DMS 273 (cell line): ENCODE measurements at regions not wholly inside any gene's neighbourhood (a gene's known extent, or its start where the extent isn't known, plus 50 kb on each side); places are given as distances from the start of the nearest gene placed in this dataset.
"Not testable (repeated sequence)": the region's sequence is repeated elsewhere in the genome, so short reads cannot be mapped to it uniquely, and the experiment has no call there.

Source experiments
- DNase-seq: peaks from one replicate; lab custom pipeline; 2025; ENCODE audit not compliant: unreplicated experiment; lab: John Stamatoyannopoulos, UW

DNA sequence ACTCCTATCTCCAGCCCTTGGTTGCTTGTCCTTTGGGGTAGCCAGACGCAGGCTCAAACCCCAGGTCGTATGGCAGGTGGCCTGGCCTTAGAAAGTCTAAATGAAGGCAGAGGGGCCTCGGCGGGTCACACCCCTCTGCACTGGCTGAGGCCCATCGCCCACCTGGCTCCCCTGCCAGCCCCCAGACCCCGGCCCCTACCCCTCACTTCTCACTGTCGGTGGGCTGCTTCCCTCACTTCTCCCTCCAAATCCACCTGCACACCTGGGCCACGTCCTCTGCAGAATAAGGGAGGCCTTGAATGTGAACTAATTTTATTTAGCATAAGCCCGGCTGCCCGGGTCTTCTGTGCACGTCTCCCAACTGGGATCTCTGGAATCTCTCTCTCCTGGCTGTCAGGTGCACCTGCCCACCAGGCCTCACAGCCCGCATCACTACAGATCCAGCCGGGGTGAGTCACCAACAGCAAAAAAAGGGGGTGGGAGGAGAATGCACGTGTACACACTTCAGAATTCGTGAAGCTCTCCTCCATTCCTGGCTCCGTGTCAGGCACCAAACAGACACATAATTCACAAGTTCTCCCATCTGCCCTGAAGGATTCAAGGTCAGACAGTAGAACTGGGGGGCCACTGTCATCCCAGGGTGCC, 107.5 kb upstream of the SIM2 start:
- DNase-seq = no peak

DNA sequence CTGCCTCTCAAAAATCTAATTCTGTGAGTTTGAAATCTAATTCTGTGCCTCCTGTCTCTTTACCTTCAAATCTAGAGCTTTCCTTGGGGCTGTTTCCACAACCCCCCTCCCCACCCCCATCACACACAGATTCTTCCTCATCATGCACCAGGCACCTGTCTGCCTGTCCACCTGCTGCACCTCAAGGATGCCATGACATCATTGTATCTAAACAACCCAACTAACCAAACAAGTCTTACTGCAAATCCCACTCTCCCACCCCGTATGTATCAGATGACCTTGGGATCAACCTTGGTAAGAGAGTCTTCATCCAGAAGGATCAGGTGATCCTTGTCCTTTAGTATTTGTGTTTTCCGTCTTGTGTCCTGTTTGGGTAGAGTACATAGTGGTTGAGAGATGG, 102.7 kb upstream of the SIM2 start:
- no peak for DNase-seq

DNA sequence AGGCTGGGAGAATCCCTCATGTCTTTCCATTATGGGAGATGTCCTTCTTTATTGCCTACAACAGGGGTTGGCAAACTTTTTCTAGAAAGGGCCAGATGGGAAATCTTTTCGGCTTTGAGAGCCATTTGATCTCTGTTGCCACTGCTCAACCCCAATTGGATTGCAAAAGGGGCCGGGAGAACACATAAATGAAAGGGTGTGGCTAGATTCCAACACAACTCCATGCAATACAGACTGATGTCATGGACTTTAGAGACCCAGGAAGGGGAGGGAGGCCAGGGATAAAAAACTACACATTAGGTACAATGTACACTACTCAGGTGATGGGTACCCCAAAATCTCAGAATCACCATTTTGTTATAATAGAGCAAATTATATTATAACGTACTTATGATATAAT, 97.6 kb upstream of the SIM2 start:
- DNase-seq = no peak

DNA sequence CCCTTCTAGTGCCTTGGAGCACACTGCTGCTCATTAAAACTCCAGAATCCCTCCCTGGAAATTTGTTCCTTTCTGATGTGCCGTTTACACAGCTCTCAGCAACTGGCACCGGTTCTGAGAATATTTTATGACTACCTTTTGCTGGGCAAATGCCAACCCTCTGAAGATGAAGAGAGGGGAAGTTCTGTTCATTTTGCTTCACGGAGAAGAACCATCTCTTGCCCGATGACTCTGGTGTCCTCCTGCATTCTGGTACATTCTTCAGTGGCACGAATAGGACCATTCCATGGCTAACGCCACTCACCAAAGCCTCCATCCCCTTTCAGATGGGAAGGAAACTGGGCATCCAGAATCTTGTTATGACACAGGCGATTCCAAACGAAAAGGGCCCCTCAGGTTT, 96.2 kb upstream of the SIM2 start:
- DNase-seq = no peak

DNA sequence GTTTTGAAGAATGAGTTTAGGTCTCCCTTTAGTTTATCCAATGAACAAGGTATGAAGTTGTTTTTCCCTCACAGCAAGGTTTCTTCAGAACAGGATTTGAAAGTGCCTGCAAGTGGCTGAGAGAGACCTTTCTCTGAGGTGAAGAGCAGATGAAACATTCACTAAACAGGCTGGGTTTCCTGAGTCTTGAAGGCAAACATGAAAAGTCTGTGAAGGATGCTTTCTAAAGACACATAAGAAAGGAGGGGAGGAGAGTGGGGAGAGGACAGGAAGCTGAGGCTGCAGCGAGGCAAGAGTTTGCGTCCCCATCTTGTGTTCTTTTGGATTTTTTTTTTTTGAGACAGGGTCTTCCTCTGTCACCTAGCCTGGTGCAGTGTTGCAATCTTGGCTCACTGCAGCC, 95.7 kb upstream of the SIM2 start:
- DNase-seq = no peak

DNA sequence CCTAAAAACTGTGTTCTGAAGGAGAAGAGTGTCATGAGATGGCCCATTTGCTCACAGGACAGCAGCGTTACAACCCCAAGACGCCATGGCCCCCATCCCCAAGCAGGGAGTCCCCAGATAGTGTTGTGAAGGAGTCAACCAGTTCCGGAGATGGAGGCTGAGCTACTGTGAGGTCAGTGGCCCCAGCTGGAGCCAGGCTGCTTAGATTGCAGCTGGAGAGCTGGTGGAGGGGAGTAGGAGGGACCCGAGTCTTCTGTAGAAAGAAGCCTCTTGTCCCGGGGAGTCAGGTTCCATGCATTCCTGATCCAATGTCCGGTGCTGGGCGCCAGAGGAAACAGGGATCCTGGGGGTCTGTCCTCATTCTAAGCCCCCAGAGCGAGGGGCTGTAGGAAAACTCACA, 93.5 kb upstream of the SIM2 start:
- DNase-seq = no peak

DNA sequence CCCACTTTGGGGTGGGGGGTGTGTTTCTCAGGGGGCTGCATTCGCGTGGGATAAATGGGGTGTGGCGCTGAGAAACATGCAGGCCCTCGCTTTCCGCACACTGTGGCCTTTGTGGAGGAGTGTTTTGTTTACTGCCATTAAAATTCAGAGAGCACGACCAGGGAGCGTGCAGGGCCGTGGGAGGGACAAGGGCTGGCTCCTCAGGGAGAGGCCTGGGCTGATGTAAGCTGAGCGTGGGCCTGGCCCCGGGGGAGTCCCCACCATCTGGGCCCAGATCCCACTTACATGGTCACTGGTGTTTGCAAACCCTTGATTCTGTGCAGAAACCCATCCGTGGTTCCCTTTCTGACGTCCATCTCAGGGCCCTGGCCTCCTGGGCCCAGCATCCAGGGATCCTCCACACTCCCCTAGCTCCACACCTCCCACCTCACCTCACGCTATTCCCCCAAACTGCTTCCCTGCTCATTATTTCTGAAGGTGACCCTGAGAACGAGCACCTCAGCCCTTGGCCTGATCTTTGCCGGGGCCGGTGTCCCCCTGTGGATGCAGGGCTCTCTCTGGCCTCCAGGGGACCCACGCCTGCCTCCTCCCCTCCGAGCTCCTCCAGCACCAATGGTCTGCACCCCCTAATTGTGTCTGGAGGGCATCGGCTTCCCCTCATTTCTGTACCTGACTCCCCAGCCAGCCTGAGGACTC, 92.5 kb upstream of the SIM2 start:
- no peak for DNase-seq

DNA sequence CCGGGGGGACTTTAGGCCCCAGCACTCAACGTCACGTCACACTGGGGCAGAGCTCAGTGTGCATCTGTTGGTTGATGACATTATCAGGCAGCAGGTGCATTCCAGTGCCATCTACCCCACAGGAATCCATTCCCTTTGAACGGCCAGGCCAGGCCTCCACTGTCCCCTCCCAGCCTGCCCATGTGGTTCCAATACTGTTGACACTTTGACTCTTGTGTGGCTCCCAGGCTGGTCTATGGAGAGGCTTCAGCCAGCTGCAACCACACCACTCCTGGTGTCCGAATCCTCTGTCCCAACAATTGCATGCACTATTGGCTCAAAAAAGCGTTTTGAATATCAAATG, 92.0 kb upstream of the SIM2 start:
- no peak for DNase-seq

DNA sequence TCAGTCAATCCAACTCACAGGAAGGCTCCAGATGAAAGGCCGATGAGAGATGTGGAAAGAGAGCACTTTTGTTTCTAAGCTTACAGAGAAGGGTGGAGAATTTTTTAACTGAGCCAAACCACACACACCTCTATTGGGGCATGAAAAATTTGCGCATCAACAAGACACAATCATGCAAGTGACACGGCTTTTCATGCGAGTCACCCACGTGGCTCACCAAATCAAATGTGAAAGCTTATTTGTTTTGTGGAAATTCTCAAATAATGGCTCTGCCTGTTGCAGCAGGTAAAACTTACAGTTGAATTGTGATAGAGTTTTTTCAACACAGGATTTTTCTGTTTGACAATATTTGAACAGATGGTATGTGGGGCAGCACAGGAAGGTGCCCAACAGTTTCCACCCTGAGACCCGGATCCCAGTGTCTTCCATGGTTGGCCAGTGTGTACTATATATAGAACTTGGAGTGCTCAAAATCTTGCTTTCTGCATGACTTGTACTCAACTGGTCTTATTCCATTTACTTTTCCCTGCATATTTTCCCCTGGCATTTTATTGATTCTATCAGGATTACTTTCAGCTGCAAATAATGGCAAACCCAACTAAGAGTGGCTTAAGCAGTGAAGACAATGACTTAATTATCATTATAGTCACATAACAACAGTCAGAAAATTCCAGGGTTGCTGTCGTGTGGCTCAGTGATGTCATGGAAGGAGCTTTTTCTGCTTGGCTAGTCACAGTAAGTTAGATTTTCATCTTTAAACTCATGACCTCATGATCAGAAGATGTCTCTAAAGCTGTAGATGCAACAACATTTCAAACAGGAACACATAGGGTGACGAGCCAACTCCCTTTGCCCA, 90.6 kb upstream of the SIM2 start:
- DNase-seq = no peak

DNA sequence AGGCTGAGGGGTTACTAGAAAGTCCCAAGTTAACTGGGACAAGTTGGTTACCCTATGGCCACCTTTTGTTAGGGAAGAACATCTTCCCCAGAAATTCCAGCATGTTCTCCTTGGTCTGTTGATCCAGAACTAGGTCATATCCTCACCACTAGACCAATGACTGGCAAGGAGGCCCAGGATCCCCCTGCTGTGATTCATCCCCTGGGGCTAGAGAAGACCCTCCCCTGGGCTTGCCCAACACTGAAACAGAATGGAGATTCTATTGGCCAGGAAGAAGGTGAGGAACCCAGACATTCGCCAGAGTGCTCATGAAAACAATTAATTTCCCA, 90.1 kb upstream of the SIM2 start:
- no peak for DNase-seq

DNA sequence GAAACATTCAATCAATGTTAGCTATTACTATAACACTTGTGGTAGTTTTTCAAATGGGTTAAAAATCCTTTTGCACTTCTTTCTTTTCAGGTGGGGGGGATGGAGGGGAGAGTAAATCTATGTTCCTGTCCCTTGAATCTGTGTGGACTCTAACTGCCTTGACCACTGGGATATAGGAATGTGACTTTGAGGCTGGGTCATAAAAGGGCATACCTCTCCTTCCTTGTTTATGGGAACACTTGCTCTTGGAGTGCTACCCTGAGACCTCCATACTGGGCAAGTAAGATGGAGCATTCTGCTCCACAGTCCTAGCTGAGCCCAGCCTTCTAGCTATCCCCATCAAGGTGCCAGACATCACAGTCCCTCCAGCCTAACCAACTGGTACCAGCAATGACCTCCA, 89.3 kb upstream of the SIM2 start:
- DNase-seq = no peak

DNA sequence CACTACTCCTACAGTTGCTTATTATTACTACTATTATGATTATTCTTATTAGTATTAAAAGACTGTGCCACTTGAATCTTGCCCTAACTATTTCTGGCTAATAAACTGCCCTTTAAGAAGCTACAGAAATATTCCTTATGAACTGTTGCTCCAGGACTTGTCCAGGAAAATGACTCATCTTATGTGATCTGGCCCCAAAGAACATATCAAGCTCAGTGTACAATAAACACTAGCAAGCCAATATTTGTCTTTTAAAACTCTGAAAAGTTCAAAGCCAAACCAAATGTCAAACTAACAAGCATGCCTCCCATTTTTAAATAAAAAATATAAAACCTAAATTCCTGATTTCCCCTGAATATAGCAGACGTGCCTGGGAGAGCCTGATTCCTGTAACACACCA, 88.7 kb upstream of the SIM2 start:
- DNase-seq = no peak

DNA sequence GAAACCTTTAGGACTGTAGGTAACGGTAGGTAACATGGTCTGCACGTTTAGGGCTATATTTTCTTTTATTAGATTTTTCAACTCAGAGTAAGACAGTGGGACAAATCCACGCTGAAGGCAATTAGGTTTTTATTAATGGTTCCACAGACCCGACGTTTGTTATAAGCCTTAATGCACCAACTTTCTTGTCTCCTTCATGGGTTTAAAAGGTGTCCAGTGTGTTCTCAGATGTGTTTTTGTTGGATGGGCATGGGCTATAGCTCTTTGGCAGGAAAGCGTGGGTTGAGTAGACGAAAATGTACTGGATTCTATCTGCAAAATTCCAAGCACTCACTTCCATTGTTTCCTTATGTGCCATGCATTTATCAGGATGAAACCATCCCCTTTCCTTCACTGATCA, 88.0 kb upstream of the SIM2 start:
- DNase-seq = no peak

DNA sequence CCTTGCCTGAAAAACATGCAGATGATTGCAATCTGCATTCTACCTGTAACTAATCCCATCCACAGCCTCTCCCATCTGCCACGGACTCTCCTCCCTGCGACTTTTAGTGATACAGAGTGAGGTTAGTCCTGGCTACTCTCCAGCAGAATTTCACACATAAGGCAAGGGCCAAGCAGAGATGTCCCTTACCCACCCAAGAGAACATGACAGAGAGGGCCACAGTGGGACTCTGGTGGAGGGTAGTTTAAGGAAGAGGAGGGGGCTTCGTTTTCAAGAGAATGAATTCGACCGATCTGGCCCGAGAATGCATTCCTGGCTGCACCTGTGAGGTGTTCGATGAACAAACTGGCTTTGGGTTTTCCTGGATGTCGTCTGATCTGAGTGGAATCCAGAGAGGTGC, 87.5 kb upstream of the SIM2 start:
- DNase-seq = no peak

DNA sequence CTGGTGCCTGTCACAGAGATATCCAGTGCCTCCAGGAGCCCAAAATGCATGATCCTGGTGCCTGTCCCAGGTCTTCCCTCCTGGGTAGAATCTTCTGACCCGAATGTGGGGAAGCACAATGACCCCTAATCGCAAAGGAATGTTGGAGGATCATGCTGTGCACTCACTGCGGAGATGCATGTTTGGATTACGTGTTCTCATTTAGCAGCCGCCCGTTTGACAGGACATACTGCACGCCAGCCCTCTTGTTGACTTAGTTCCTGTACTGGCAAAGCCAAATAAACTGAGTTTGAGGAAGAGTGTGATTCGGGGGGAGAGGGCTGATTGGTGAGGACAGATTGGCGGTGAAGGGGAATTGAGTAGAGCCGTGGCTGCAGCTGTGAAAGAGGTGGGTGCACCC, 85.9 kb upstream of the SIM2 start:
- DNase-seq = no peak

DNA sequence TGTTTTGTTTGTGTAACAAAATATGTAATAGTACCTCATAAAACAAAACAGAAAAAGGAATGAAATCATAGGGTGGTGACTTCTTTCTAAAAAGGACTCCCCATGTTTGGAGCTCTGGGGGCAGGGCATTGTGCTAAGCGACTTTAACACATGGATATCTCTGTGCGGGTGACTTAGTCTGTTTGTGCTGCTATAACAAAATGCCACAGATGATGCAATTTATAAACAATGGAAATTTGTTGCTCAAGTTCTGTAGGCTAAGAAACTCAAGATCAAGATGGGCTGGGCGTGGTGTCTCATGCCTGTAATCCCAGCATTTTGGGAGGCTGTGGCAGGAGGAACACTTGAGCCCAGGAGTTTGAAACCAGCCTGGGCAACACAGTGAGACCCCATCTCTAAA, 85.4 kb upstream of the SIM2 start:
- DNase-seq = no peak

DNA sequence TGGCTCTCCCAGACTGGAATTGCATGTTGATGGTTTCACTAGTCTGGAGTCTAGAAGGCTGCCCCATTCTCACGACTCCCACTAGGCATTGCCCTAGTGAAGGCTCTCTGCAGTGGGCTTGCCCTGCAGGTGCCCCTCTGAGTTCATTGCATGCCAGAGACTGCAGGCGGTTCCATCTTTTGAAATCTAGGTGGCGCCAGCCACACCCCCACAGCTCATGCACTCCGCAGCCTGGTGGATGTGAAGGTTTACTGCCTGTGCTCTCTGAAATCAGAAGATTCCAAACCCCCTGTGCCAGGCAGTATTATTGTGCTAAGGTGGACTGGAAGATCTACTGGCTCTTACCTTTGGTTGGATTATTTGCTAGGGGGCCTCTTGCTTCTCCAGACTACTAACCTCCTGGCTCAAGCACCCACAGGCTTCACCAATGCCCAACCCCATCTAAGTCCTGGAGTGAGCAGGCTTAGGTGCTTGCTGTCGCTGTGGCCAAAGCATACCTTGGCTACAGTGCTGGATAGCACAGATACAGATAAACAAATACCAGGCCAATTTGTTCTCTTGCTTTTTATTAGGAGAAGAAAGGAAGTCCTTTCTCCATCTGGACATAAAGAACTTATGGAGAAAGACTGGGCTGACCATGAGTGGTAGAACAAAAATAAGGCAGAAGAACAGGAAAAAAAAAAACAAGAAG, 83.5 kb upstream of the SIM2 start:
- peak; percentile 31 for DNase-seq

DNA sequence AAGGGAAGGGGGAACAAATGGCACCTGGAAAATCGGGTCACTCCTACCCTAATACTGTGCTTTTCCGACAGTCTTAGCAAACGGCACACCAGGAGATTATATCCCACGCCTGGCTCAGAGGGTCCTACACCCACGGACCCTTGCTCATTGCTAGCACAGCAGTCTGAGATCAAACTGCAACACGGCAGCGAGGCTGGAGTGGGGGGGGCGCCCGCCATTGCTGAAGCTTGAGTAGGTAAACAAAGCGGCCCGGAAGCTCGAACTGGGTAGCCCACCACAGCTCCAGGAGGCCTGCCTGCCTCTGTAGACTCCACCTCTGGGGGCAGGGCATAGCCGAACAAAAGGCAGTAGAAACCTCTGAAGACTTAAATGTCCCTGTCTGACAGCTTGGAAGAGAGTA, 82.1 kb upstream of the SIM2 start:
- not testable (repeated sequence) for DNase-seq

DNA sequence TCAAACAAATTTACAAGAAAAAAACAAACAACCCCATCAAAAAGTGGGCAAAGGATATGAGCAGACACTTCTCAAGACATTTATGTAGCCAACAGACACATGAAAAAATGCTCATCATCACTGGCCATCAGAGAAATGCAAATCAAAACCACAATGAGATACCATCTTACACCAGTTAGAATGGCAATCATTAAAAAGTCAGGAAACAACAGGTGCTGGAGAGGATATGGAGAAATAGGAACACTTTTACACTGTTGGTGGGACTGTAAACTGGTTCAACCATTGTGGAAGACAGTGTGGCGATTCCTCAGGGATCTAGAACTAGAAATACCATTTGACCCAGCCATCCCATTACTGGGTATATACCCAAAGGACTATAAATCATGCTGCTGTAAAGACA, 77.1 kb upstream of the SIM2 start:
- not testable (repeated sequence) for DNase-seq

DNA sequence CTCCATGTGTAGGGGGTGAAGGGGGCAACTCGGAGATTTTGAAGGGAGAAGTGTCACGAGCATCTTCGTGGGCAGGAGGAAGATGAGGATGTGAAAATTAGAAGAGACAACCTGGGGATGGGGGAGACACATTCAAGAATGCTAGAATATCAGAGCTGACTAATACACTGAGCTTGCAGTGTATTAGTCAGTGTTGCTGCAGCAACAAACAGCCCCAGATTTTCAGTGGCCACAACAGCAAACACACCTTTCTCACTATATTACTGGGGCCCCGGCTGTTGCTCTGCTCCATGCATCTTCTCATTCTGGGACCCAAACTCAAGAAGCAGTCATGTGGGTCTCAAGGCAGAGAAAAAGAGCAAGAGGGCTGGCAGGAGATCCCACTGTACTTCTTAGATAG, 74.8 kb upstream of the SIM2 start:
- no peak for DNase-seq

DNA sequence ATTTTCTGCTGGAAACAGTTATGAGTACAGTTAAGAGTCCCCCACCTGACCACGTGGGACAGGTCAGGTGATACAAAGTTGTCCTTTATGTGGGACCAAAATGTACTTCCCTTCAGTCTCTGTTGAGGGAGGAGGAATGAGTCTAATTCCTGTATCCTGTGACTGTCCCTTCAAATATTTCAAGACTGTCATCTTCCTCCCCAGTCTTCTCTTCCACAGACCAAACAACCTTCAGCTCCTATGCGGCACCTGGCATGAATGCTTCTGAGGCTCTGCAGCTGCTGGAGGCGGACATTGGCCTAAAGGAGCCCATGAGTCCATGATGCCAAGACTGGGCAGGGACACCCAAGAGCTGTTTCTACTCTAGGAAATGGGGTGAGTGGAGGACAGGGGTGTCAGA, 72.1 kb upstream of the SIM2 start:
- DNase-seq = no peak

DNA sequence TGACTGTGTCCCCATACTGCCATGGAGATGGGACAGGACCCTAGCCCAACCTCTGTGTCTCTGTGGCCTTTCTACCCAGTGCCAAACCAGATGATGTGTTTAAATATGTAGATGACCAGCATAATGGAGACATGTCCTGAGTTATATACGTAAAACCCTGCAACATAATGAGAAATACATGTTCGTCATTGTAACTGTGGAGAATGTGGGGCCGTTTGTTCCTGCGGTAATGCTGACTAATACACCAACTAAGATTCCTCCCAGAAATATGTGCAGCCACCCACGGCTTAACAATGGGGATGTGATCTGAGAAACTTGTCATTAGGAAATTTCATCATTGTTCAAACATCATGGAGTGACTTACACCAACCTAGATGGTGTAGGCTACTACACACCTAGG, 71.7 kb upstream of the SIM2 start:
- DNase-seq = no peak
